RKO (cell line): ENCODE measurements at regions not wholly inside any gene's neighbourhood (a gene's known extent, or its start where the extent isn't known, plus 50 kb on each side); places are given as distances from the start of the nearest gene placed in this dataset.

Experiments used
- DNase-seq: peaks from one replicate; pipeline ENCODE4 v3.0.0-alpha.2; 2016; ENCODE audit warnings: low spot score

- peak; percentile 12 for DNase-seq
Measured at GRCh38 chr2:23330214-23330613, 54.8 kb upstream of the KLHL29 start.
